LNCaP clone FGC (cell line): ENCODE measurements at regions not wholly inside any gene's neighbourhood (a gene's known extent, or its start where the extent isn't known, plus 50 kb on each side); places are given as distances from the start of the nearest gene placed in this dataset.

Experiments
- DNase-seq: peaks from one replicate; pipeline ENCODE4 v3.0.0-alpha.2; 2011; ENCODE audit warnings: low read depth
- H3K4me3 ChIP-seq: 2 replicates; pipeline ENCODE4 v1.5.1; 2011; ENCODE audit warnings: mild to moderate bottlenecking, low read depth, low read length, control low read depth
- CTCF ChIP-seq: IDR thresholded peaks from 2 replicates; pipeline ENCODE4 v1.5.1; 2012; ENCODE audit warnings: mild to moderate bottlenecking; ENCODE audit not compliant: control insufficient read depth, insufficient read depth; ENCODE audit errors: extremely low read depth

DNA sequence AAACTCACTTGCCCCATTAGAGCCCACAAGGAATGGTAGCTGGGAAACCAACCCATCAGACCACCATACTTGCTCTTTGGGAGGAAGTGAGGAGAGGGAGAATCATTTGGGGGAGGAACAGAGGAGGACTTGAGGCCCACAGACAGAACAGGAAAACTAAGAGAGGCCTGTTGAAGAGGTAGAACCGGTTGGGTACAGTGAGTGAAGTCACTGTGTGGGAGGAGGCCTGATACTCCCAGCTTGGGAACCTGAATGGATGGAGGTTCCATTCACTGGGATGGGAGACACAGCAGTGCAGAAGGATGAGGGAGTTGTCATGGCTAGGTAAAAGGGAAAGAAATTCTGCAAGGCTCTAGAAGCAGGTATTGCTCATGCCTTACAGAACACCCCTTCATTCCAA is 63.4 kb upstream of the PSEN2 start:
- TF ChIP-seq CTCF, result no peak
- DNase-seq, result no peak
- H3K4me3 ChIP-seq, result no peak overlapping the region

DNA sequence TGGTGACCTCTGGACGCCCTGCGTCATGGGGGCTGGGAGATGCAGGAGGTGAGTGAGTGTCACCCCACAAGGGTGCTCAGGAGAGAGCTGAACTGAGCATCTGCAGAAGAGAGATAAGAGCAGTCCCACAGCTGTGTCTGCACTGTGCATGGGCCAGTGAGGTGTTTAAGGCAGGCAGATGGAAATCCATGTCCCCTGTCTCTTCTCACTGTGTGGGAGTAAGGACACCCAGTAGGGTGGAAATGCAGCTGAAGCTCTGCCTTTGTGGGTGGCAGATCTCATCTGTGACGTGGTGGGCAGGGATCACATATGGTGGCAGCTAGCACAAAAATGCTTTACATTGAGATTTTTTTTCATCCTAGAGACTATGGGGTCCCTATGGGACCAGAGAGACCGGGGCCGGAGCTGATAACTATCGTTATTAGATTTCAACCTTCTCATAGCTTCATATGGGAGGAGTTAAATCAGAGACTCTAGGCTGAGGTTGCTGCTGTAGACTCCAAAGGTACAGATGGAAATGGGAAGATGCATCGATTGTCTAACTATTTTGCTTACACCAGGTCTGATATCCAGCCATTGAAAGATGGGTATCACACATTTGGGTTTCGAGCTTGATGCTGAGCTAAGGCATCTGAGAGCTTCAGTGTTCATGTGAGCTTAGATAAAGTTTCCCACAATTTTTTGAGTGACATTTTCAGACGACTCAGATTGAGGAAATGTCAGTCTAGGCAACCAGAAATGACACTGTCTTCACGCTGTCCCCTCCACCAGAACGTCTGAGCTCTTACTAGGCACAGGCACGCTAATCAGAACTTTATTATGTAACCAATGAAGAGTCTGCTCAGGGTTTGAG is 65.3 kb upstream of the PSEN2 start:
- no peak for DNase-seq
- no peak overlapping the region for H3K4me3 ChIP-seq
- TF ChIP-seq CTCF, result no peak

- TF ChIP-seq CTCF, result no peak
- no peak for DNase-seq
- H3K4me3 ChIP-seq, result no peak overlapping the region
These were observed 61.8 kb upstream of the ITPKB start for GRCh38 chr1:226800763-226801380.

GRCh38 chr1:226799634-226800281 is 60.7 kb upstream of the ITPKB start:
- DNase-seq, result no peak
- TF ChIP-seq CTCF, result no peak
- no peak overlapping the region for H3K4me3 ChIP-seq

DNA sequence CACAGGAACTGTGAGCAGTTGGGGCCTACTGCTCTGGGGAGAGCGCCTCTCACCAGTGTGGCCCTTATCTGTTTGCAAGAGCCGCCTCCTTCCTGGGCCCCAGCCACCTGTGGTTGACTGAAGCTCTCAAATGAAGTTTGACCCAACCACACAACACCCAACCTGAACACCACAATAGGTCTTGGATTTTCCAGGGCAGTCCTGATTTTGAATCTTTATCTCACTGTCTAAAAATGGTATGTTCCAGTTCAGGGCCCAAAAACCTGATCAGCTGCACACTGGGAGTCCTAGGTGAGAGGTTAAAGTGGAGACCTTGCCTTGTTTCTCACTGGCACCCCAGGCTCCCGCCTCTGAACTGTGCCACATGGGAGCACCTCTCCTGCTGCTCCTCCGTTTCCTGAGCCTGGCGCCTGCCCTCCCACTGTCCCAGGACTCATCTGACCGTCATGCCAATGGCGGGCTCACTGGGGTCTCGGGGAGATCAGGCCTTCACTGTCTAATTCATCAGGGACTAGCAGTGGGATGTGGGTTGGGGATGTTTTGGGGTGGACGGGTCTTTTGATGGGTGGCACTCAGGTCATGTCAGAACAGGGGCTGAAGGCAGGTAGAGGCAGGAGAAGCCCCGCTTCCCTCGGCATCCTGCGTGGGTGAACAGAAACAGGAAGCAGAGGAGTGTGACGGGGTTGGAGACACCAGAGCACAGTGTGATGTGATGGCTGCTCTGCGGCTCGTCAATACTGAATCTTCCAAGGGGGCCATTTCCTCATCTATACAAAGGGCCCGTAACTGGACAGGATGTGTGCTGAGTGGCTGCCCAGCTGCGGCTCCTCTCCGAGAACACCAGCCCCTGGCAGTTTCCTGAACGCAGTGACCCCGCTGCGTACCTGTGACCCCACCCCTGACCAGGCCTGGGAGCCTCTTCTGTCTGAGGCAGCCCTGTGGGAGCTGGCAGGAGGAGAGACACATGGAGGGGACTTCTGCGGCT is 59.6 kb upstream of the ITPKB start:
- no peak overlapping the region for H3K4me3 ChIP-seq
- no peak for DNase-seq
- TF ChIP-seq CTCF, result no peak

- no peak for TF ChIP-seq CTCF
- no peak for DNase-seq
- H3K4me3 ChIP-seq, result no peak overlapping the region
These were observed 58.1 kb upstream of the ITPKB start for GRCh38 chr1:226797151-226797550.
